Stomach (tissue), 8 donors: ENCODE measurements at regions not wholly inside any gene's neighbourhood (a gene's known extent, or its start where the extent isn't known, plus 50 kb on each side); places are given as distances from the start of the nearest gene placed in this dataset.

Experiments
- DNase-seq, 2 donors: peaks; one replicate each; pipeline versions ENCODE4 v3.0.0 to v3.0.0-alpha.2; 2013 to 2019
- H3K27ac ChIP-seq, 5 donors: fragments of 200-600 bp in 4 of 5; sonication (generic) in 4 of 5; one replicate each; pipeline ENCODE4 v1.5.1; 2013 to 2019; ENCODE audit warnings: mild to moderate bottlenecking in 1 of 5, moderate library complexity in 1 of 5
- H3K27me3 ChIP-seq, 3 donors: fragments of 200-600 bp; sonication (generic); one replicate each; pipeline ENCODE4 v1.5.1; 2017 to 2019; ENCODE audit warnings: mixed run types in 1 of 3
- H3K36me3 ChIP-seq, 4 donors: fragments of 200-600 bp; sonication (generic); 1 replicate in 3 of 4; 2 replicates in 1 of 4; pipeline ENCODE4 v1.5.1; 2016 to 2019
- H3K4me1 ChIP-seq, 4 donors: fragments of 200-600 bp; sonication (generic); one replicate each; pipeline ENCODE4 v1.5.1; 2016 to 2019
- H3K4me3 ChIP-seq, 4 donors: fragments of 200-600 bp; sonication (generic) in 3 of 4; one replicate each; pipeline ENCODE4 v1.5.1; 2016 to 2019; ENCODE audit warnings: mild to moderate bottlenecking in 1 of 4
- H3K9me3 ChIP-seq, 4 donors: fragments of 200-600 bp; sonication (generic); one replicate each; pipeline ENCODE4 v1.5.1; 2016 to 2019
- CTCF ChIP-seq, 7 experiments: fragments of 450-650 bp in 4 of 7; fragments of 200-600 bp in 3 of 7; sonication (generic) in 3 of 7; IDR thresholded peaks; one replicate each; pipeline ENCODE4 v1.5.1; 2016 to 2019; ENCODE audit warnings: antibody characterized with exemption in 7 of 7, control low read depth in 2 of 7, mild to moderate bottlenecking in 1 of 7
- EP300 ChIP-seq: sonication (generic); formaldehyde crosslinking; IDR thresholded peaks from one replicate; pipeline ENCODE4 v1.6.1; 2017; ENCODE audit warnings: antibody characterized with exemption
- POLR2A ChIP-seq, 4 donors: fragments of 450-650 bp; IDR thresholded peaks; one replicate each; pipeline ENCODE4 v1.6.1; 2016; ENCODE audit warnings: antibody characterized with exemption in 4 of 4, control low read depth in 2 of 4, mild to moderate bottlenecking in 1 of 4, moderate library complexity in 1 of 4
- POLR2AphosphoS5 ChIP-seq, 3 donors: sonication (generic); formaldehyde crosslinking; IDR thresholded peaks; one replicate each; pipeline ENCODE4 v1.6.1; 2016; ENCODE audit warnings: antibody characterized with exemption in 3 of 3
- WGBS, 5 donors: extraction: QIAGEN DNeasy Blood & Tissue Kit in 3 of 5; methylation state at CpG; one replicate each; pipeline versions ENCODE4 v1.1.5 to v1.1.7; 2013 to 2018; 5-methylcytosine and 5-hydroxymethylcytosine counted together
- intact Hi-C: fragments of 100-400 bp; cut with DNase I; formaldehyde crosslinking; loops from one replicate; pipeline ENCODE4 v1.15.1; 2023; ENCODE audit warnings: low total_unique reads
- donor health status: healthy with polysubstance abuse.
- donor health status: Bipolar disorder and iron deficiency.
- donor health status: healthy.

- H3K27me3 ChIP-seq: peaks cover 0 to 4% (median 0%) of the 10 kb centered on the region in 3 donors
- peaks cover 2 to 25% (median 14%) of the 10 kb centered on the region in 4 donors for H3K4me1 ChIP-seq
- DNase-seq: no peak
- WGBS, 5 donors: 32 to 54% (median 43%) methylated on average over 4 of the region's 4 CpGs
- H3K27ac ChIP-seq: no peak overlapping the region
- no peak for TF ChIP-seq POLR2A (IDR thresholded peaks at IDR 0.05)
- no peak for TF ChIP-seq EP300
- TF ChIP-seq POLR2AphosphoS5 (IDR thresholded peaks at IDR 0.05): no peak
- no peak for TF ChIP-seq CTCF (IDR thresholded peaks at IDR 0.05)
- no peaks in the 10 kb centered on the region for H3K9me3 ChIP-seq
- H3K4me3 ChIP-seq: no peak overlapping the region
- intact Hi-C loops: no loop called here
- H3K36me3 ChIP-seq: no peaks in the 10 kb centered on the region
These were observed 97.1 kb upstream of the ETV3 start for GRCh38 chr1:157235307-157235706.

- WGBS, 5 donors: 45 to 50% (median 47%) methylated on average over 3 of the region's 3 CpGs
- H3K4me1 ChIP-seq: peaks cover 0 to 20% (median 9%) of the 10 kb centered on the region in 4 donors
- H3K27me3 ChIP-seq: peaks cover 0 to 4% (median 0%) of the 10 kb centered on the region in 3 donors
- intact Hi-C loops: no loop called here
- H3K36me3 ChIP-seq: no peaks in the 10 kb centered on the region
- TF ChIP-seq EP300 (no peak), POLR2AphosphoS5 (IDR thresholded peaks at IDR 0.05) (no peak), POLR2A (IDR thresholded peaks at IDR 0.05) (no peak), CTCF (IDR thresholded peaks at IDR 0.05) (no peak)
- H3K9me3 ChIP-seq: no peaks in the 10 kb centered on the region
- no peak overlapping the region for H3K4me3 ChIP-seq
- H3K27ac ChIP-seq: no peak overlapping the region
- DNase-seq: no peak
These were observed 96.6 kb upstream of the ETV3 start for GRCh38 chr1:157234705-157235273.

- no peaks in the 10 kb centered on the region for H3K9me3 ChIP-seq
- 33 to 58% (median 43%) methylated on average over 1 of the region's 1 CpG for WGBS, 5 donors
- H3K4me3 ChIP-seq: no peak overlapping the region
- no peak overlapping the region for H3K27ac ChIP-seq
- H3K4me1 ChIP-seq: peaks cover 0 to 9% (median 4%) of the 10 kb centered on the region in 4 donors
- intact Hi-C loops: no loop called here
- no peak for DNase-seq
- H3K36me3 ChIP-seq: no peaks in the 10 kb centered on the region
- TF ChIP-seq POLR2AphosphoS5 (IDR thresholded peaks at IDR 0.05) (no peak), CTCF (IDR thresholded peaks at IDR 0.05) (no peak), POLR2A (IDR thresholded peaks at IDR 0.05) (no peak), EP300 (no peak)
- H3K27me3 ChIP-seq: peaks cover 0 to 4% (median 0%) of the 10 kb centered on the region in 3 donors
These were observed 94.9 kb upstream of the ETV3 start for GRCh38 chr1:157233131-157233530.

- Histone ChIP-seq H3K27me3 (no peaks in the 10 kb centered on the region), H3K36me3 (no peaks in the 10 kb centered on the region), H3K27ac (no peak overlapping the region), H3K9me3 (no peaks in the 10 kb centered on the region), H3K4me3 (no peak overlapping the region), H3K4me1 (peaks cover 0 to 9% (median 4%) of the 10 kb centered on the region in 4 donors)
- DNase-seq: peak in 1 of 2 donors; percentile 39
- TF ChIP-seq CTCF (IDR thresholded peaks at IDR 0.05): no peak
- no peak for TF ChIP-seq POLR2AphosphoS5 (IDR thresholded peaks at IDR 0.05)
- no peak for TF ChIP-seq EP300
- no peak for TF ChIP-seq POLR2A (IDR thresholded peaks at IDR 0.05)
- intact Hi-C loops: no loop called here
- 29 to 49% (median 40%) methylated on average over 4 of the region's 4 CpGs for WGBS, 5 donors
These were observed 93.8 kb upstream of the ETV3 start for GRCh38 chr1:157231846-157232525.
